Chondrocyte (in vitro differentiated cells): ENCODE measurements at regions not wholly inside any gene's neighbourhood (a gene's known extent, or its start where the extent isn't known, plus 50 kb on each side); places are given as distances from the start of the nearest gene placed in this dataset.

ENCODE experiments used
- DNase-seq: peaks from one replicate; pipeline ENCODE4 v3.0.0; 2021; ENCODE audit warnings: mixed read lengths, low spot score
- H3K27ac Mint-ChIP-seq: one replicate; pipeline ENCODE4 v1.8.0; 2021; ENCODE audit warnings: mild to moderate bottlenecking, moderate library complexity, mixed read lengths; ENCODE audit not compliant: unreplicated experiment
- H3K27me3 Mint-ChIP-seq: 2 replicates; pipeline ENCODE4 v1.8.0; 2021; ENCODE audit warnings: low read depth, mixed read lengths
- H3K36me3 Mint-ChIP-seq: 2 replicates; pipeline ENCODE4 v1.8.0; 2021; ENCODE audit warnings: low read depth, mixed read lengths
- H3K4me1 Mint-ChIP-seq: 2 replicates; pipeline ENCODE4 v1.8.0; 2021; ENCODE audit warnings: low read depth, mild to moderate bottlenecking, mixed read lengths
- H3K4me3 Mint-ChIP-seq: one replicate; pipeline ENCODE4 v1.8.0; 2021; ENCODE audit warnings: mild to moderate bottlenecking, moderate library complexity, mixed read lengths; ENCODE audit not compliant: unreplicated experiment
- H3K9me3 Mint-ChIP-seq: 2 replicates; pipeline ENCODE4 v1.8.0; 2021; ENCODE audit warnings: low read depth, mixed read lengths
- TF ChIP-seq, protein P1 (sequence below): fragments of 200-600 bp; sonication (generic); IDR thresholded peaks from 2 replicates; pipeline ENCODE4 v1.5.0; 2021; ENCODE audit warnings: antibody characterized with exemption, mild to moderate bottlenecking, moderate library complexity

DNA sequence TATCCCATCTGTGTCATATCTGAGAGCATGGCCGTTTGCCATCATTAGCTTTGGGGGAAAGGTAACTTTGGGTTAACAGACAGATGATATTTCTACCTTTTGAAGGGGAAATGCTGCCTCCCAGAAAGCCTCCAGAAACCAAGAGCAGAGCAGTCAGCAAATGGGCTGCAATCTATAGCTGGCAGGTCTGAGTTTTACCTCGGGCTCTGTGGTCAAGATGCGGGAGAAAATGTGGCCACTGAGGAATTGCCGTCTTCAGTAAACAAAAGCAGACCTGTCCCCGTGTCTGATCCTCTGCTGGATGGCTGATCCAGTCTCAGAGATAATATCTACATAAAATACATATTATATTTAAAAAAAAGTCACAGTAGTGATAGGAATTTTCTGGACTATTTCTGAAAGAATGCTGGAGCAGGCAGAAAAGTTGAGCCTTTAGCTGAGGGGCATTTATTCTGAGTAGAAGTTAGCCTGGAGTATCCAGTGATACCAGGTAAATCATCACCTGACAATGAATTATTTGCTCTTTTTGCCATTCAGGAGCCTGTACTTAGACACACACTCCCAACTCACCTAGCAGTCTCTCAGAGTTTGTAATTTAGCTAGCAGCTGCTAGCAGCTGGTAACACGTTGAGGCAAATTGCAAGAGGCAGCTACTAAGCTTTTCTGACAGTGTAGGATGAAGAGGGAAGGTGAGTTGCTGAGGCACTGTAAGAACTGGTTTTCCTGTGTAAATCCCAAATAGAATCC, 285.3 kb upstream of the RARB start:
- TF ChIP-seq, protein P1, sequence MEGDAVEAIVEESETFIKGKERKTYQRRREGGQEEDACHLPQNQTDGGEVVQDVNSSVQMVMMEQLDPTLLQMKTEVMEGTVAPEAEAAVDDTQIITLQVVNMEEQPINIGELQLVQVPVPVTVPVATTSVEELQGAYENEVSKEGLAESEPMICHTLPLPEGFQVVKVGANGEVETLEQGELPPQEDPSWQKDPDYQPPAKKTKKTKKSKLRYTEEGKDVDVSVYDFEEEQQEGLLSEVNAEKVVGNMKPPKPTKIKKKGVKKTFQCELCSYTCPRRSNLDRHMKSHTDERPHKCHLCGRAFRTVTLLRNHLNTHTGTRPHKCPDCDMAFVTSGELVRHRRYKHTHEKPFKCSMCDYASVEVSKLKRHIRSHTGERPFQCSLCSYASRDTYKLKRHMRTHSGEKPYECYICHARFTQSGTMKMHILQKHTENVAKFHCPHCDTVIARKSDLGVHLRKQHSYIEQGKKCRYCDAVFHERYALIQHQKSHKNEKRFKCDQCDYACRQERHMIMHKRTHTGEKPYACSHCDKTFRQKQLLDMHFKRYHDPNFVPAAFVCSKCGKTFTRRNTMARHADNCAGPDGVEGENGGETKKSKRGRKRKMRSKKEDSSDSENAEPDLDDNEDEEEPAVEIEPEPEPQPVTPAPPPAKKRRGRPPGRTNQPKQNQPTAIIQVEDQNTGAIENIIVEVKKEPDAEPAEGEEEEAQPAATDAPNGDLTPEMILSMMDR, result no peak
- DNase-seq, result no peak
- no peaks in the 10 kb centered on the region for H3K36me3 Mint-ChIP-seq
- no peak overlapping the region for H3K27ac Mint-ChIP-seq
- H3K27me3 Mint-ChIP-seq, result no peaks in the 10 kb centered on the region
- H3K4me3 Mint-ChIP-seq, result no peak overlapping the region
- no peaks in the 10 kb centered on the region for H3K4me1 Mint-ChIP-seq
- peaks cover 8% of the 10 kb centered on the region for H3K9me3 Mint-ChIP-seq

DNA sequence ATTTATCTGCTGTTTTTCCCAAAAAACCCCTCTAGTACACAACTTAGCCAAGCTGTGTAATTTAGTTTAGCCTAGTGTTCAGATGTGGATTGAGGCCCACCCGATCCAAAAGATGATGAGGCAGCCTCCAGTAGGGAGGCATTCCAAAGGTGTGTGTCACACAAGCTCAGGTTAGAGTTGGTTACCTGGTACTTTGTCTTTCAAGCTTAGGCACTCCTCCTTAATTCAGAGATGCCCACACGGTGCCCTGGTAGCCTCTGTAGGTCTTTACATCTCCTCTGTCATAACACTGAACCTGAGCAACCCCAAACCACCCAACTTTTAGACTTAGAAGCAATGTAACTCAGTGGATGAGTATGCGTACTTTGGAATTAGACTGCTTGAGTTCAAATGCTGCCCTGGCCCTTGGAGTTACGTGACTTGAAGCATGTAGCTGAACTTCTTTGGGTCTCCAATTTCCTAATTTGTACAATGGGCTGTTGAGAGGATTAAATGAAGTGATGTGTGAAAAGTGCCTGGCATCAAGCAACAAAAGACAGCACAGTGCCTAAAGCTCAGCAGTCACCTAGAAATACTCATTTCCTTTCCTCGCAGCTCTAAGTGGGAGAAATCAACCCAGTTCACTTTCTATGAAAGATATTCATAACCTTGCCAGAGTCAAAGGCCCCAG, 284.6 kb upstream of the RARB start:
- Mint-ChIP-seq H3K4me3 (no peak overlapping the region), H3K36me3 (no peaks in the 10 kb centered on the region), H3K9me3 (peaks cover 8% of the 10 kb centered on the region), H3K4me1 (no peaks in the 10 kb centered on the region), H3K27ac (no peak overlapping the region), H3K27me3 (no peaks in the 10 kb centered on the region)
- no peak for DNase-seq
- TF ChIP-seq, protein P1, result no peak

DNA sequence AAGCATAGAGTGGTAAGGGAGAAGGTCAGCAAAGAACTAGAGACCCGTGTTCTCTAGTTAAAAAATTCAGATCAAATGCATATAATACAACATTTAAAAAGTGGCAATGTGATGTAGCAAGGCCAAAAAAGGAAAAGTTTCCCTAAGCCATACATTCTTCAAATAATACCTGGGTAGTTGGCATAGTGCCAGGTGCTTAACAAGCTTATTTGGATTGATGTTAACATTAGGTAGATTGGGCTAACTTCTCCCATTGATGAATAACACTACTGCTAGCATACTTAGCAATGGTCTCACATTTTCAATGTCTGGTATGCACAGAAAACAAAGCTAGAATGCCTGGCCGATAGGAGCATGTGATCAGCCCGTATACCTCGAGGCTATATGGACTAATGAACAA, 283.6 kb upstream of the RARB start:
- Mint-ChIP-seq H3K27ac (no peak overlapping the region), H3K27me3 (no peaks in the 10 kb centered on the region), H3K4me1 (no peaks in the 10 kb centered on the region), H3K4me3 (no peak overlapping the region), H3K9me3 (peaks cover 4% of the 10 kb centered on the region), H3K36me3 (no peaks in the 10 kb centered on the region)
- TF ChIP-seq, protein P1, result no peak
- no peak for DNase-seq

DNA sequence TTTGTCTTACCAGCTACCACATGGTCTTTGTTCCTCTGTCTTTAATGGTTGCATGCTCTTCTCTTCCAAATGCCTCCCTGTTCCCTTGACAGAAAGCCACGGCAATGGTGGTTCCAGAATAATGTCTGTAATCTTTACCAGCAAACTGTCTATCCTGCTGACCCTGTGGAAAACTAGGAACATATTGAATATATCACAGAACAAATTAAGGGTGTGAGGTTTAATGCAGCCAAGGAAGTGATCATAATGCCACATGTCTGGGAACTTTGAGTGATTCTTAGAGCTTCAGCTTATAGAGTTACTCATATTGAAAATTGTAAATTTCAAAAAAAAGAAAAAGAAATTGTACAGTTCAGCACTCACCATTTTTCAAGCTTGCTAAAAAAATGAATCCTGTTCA, 282.9 kb upstream of the RARB start:
- no peaks in the 10 kb centered on the region for H3K36me3 Mint-ChIP-seq
- no peak overlapping the region for H3K4me3 Mint-ChIP-seq
- TF ChIP-seq, protein P1, result no peak
- peaks cover 2% of the 10 kb centered on the region for H3K4me1 Mint-ChIP-seq
- no peak for DNase-seq
- H3K9me3 Mint-ChIP-seq, result no peaks in the 10 kb centered on the region
- no peak overlapping the region for H3K27ac Mint-ChIP-seq
- no peaks in the 10 kb centered on the region for H3K27me3 Mint-ChIP-seq

DNA sequence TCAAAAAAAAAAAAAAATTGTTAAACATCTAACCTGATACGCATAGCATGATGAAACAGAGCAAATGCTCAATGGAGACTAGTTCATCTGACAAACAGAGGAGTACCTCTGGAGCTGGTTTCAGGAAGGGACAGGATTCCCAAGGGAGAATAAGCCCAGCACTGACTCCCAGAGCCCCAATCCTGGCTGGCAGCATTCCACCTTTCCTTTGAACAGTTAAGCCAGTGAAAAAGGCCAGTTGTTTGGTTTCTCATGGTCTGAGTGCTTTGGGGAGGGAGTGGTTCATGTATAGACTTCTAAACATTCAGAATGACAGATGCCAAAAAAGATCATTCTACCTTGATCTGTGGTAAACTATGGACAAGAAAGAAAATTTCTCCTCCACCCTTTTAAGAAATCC, 277.9 kb upstream of the RARB start:
- Mint-ChIP-seq H3K4me3 (no peak overlapping the region), H3K27me3 (no peaks in the 10 kb centered on the region), H3K9me3 (no peaks in the 10 kb centered on the region), H3K4me1 (peaks cover 32% of the 10 kb centered on the region), H3K36me3 (no peaks in the 10 kb centered on the region), H3K27ac (no peak overlapping the region)
- no peak for DNase-seq
- TF ChIP-seq, protein P1, result no peak
